ENCODE measurements at regions not wholly inside any gene's neighbourhood (a gene's known extent, or its start where the extent isn't known, plus 50 kb on each side); places are given as distances from the start of the nearest gene placed in this dataset.

DNA sequence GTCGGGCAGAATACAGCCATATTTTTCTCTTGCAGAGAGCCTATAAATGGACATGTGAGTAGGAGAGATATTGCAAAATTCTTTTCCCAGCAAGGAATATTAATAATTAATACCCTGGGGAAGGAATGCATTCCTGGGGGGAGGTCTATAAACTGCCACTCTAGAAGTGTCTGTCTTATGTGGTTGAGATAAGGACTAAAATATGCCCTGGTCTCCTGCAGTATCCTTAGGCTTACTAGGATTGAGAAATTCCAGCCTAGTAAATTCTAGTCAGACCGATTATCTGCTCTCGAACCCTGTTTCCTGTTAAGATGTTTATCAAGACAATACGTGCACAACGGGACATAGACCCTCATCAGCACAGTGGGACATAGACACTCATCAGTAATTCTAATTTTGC, 872.6 kb downstream of the FSTL5 start:
- no peaks in the 10 kb centered on the region for H3K9me1 ChIP-seq (ENCODE audit: insufficient read depth, low read length)
- H4K8ac ChIP-seq (ENCODE audit: low read depth in 2 of 2, low read length in 2 of 2) = no peak overlapping the region
- no peaks in the 10 kb centered on the region for H3K36me3 ChIP-seq (ENCODE audit: control insufficient read depth, insufficient read depth, low read length)
- CTCF ChIA-PET = no interaction called here
- no peak overlapping the region for H3K4ac ChIP-seq (ENCODE audit: low read depth, low read length)
- no peak overlapping the region for H2AK9ac ChIP-seq (replicated peaks; ENCODE audit: low read depth, low read length, poor library complexity)
- H3K4me3 ChIP-seq (ENCODE audit: insufficient read depth, low read depth, low read length) = no peak overlapping the region
- no peak overlapping the region for H3K4me2 ChIP-seq (ENCODE audit: low read depth, low read length)
- no peak overlapping the region for H2BK15ac ChIP-seq (ENCODE audit: low read depth, low read length)
- ATAC-seq (ENCODE audit: low read depth) (no peak), DNase-seq (no peak)
- H3K79me1 ChIP-seq (ENCODE audit: low read depth in 1 of 2, low read length in 2 of 2) = no peaks in the 10 kb centered on the region
- H2AK5ac ChIP-seq (ENCODE audit: low read depth, low read length) = no peak overlapping the region
- in situ Hi-C loops (cut with MboI; ENCODE audit: low sequenced_read_pairs) = no loop called here
- BruUV-seq (replicated peaks) = no TSS peak
- dilution Hi-C loops (cut with HindIII; ENCODE audit: low sequenced_read_pairs, unreplicated experiment) = no loop called here
- no peak overlapping the region for H2AFZ ChIP-seq (replicated peaks; ENCODE audit: low read length, poor library complexity)
- TF ChIP-seq, protein P1, sequence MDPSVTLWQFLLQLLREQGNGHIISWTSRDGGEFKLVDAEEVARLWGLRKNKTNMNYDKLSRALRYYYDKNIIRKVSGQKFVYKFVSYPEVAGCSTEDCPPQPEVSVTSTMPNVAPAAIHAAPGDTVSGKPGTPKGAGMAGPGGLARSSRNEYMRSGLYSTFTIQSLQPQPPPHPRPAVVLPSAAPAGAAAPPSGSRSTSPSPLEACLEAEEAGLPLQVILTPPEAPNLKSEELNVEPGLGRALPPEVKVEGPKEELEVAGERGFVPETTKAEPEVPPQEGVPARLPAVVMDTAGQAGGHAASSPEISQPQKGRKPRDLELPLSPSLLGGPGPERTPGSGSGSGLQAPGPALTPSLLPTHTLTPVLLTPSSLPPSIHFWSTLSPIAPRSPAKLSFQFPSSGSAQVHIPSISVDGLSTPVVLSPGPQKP (IDR thresholded peaks at IDR 0.05; ENCODE audit: borderline replicate concordance, low read depth, low read length) = no peak
- no peak for TF ChIP-seq NFE2L2 (IDR thresholded peaks at IDR 0.05; ENCODE audit: low read depth, low read length)
- no peak for TF ChIP-seq FOS (IDR thresholded peaks at IDR 0.05; ENCODE audit: low read depth, low read length)
- TF ChIP-seq RAD21 (IDR thresholded peaks at IDR 0.05; ENCODE audit: low read length) = no peak
- TF ChIP-seq, protein P2, sequence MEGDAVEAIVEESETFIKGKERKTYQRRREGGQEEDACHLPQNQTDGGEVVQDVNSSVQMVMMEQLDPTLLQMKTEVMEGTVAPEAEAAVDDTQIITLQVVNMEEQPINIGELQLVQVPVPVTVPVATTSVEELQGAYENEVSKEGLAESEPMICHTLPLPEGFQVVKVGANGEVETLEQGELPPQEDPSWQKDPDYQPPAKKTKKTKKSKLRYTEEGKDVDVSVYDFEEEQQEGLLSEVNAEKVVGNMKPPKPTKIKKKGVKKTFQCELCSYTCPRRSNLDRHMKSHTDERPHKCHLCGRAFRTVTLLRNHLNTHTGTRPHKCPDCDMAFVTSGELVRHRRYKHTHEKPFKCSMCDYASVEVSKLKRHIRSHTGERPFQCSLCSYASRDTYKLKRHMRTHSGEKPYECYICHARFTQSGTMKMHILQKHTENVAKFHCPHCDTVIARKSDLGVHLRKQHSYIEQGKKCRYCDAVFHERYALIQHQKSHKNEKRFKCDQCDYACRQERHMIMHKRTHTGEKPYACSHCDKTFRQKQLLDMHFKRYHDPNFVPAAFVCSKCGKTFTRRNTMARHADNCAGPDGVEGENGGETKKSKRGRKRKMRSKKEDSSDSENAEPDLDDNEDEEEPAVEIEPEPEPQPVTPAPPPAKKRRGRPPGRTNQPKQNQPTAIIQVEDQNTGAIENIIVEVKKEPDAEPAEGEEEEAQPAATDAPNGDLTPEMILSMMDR (conservative IDR thresholded peaks at IDR 0.05; ENCODE audit: low read depth, low read length) = no peak
- TF ChIP-seq MAZ (IDR thresholded peaks at IDR 0.05; ENCODE audit: borderline replicate concordance, low read depth, low read length) = no peak
- TF ChIP-seq, protein P3, sequence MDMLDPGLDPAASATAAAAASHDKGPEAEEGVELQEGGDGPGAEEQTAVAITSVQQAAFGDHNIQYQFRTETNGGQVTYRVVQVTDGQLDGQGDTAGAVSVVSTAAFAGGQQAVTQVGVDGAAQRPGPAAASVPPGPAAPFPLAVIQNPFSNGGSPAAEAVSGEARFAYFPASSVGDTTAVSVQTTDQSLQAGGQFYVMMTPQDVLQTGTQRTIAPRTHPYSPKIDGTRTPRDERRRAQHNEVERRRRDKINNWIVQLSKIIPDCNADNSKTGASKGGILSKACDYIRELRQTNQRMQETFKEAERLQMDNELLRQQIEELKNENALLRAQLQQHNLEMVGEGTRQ (IDR thresholded peaks at IDR 0.05; ENCODE audit: low read depth, low read length) = no peak
- no peak for TF ChIP-seq MXI1 (IDR thresholded peaks at IDR 0.05; ENCODE audit: borderline replicate concordance, low read depth, low read length)
- no peak for TF ChIP-seq RFX5 (IDR thresholded peaks at IDR 0.05; ENCODE audit: low read depth, low read length)
- TF ChIP-seq MAFK (IDR thresholded peaks at IDR 0.05; ENCODE audit: low read depth, low read length) = no peak
- no peak for TF ChIP-seq CEBPB (IDR thresholded peaks at IDR 0.05; ENCODE audit: low read depth, low read length)
- no peak for TF ChIP-seq POLR2A (IDR thresholded peaks at IDR 0.05; ENCODE audit: low read depth, low read length)
- TF ChIP-seq SMC3 (IDR thresholded peaks at IDR 0.05; ENCODE audit: low read depth, low read length) = no peak
- no peak for TF ChIP-seq RCOR1 (IDR thresholded peaks at IDR 0.05; ENCODE audit: insufficient replicate concordance, low read length)
- no peak for TF ChIP-seq BHLHE40 (IDR thresholded peaks at IDR 0.05; ENCODE audit: low read depth, low read length)
- TF ChIP-seq CHD1 (IDR thresholded peaks at IDR 0.05; ENCODE audit: low read depth, low read length) = no peak
- H3K9ac ChIP-seq (ENCODE audit: low read depth, low read length) = no peak overlapping the region
- no peak overlapping the region for H2BK120ac ChIP-seq (ENCODE audit: low read depth, low read length)
- POLR2A ChIA-PET (ENCODE audit: unreplicated experiment) = no interaction called here
- H3K56ac ChIP-seq (ENCODE audit: extremely low read depth, insufficient read depth, low read length) = no peak overlapping the region
- intact Hi-C loops (cut with micrococcal nuclease) = no loop called here
- H3K9me3 ChIP-seq (ENCODE audit: control insufficient read depth, insufficient read depth, low read length) = peaks cover 2% of the 10 kb centered on the region; the same call in 1 of the 2 replicates
- no peak overlapping the region for H3K27ac ChIP-seq (ENCODE audit: insufficient read depth, low read length)
- H2BK5ac ChIP-seq (ENCODE audit: low read depth, low read length, poor library complexity, severe bottlenecking) = no peak overlapping the region
- H4K91ac ChIP-seq (ENCODE audit: insufficient read depth, low read depth, low read length) = no peak overlapping the region
- no peak overlapping the region for H3K14ac ChIP-seq (replicated peaks; ENCODE audit: low read depth, low read length)
- H3K4me1 ChIP-seq (ENCODE audit: control insufficient read depth, insufficient read depth, low read length) = no peaks in the 10 kb centered on the region
- no peak overlapping the region for H3K18ac ChIP-seq (ENCODE audit: low read depth, low read length)
- H4K20me1 ChIP-seq (ENCODE audit: insufficient read depth, low read length) = no peaks in the 10 kb centered on the region
- H3K23ac ChIP-seq (ENCODE audit: low read depth, low read length) = no peak overlapping the region
- no peaks in the 10 kb centered on the region for H3K27me3 ChIP-seq (ENCODE audit: control insufficient read depth, insufficient read depth, low read length)
- H4K5ac ChIP-seq (ENCODE audit: low read depth, low read length) = no peak overlapping the region
- WGBS, 2 experiments (ENCODE audit: extremely low coverage in 2 of 2, insufficient read length in 1 of 2) = 50% methylated on average over 2 of the region's 5 CpGs; no CpG with 5 or more reads in 1 of the 2 experiments
- H2BK20ac ChIP-seq (ENCODE audit: low read depth, low read length) = no peak overlapping the region

Measured in IMR-90 (cell line).